ENCODE measurements at regions not wholly inside any gene's neighbourhood (a gene's known extent, or its start where the extent isn't known, plus 50 kb on each side); places are given as distances from the start of the nearest gene placed in this dataset.
A peak's percentile ranks its signal among the peaks of the same experiment; 100 is the strongest.
"Not testable (repeated sequence)": the region's sequence is repeated elsewhere in the genome, so short reads cannot be mapped to it uniquely, and the experiment has no call there.

DNA sequence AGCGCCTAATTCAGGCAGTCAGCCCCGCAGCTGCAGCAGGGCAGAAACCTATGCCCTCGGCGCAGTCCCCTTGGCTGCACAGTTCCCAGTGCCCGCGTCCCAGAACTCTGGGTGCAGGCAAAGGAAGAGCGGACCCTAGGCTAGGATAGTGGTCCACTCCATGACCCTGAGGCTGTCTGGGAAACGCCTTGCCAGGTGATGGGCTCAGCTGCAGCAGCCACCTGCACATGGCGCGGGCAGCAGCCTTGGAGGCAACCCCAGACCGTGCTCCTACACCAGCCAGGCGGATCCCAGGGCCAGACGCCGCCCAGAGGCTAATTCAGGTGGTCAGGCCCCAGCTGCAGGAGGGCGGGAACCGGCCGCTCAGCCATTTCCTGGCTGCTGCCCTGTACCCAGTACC lies 83.0 kb downstream of the POTEC start:
- not testable (repeated sequence) for H3K4me3 ChIP-seq (ENCODE audit: low read depth, low read length); H3K27me3 ChIP-seq (ENCODE audit: control insufficient read depth, insufficient read depth, low read length); DNase-seq (ENCODE audit: low read depth); H3K36me3 ChIP-seq (ENCODE audit: control insufficient read depth, insufficient read depth, low read length); FAIRE-seq

DNA sequence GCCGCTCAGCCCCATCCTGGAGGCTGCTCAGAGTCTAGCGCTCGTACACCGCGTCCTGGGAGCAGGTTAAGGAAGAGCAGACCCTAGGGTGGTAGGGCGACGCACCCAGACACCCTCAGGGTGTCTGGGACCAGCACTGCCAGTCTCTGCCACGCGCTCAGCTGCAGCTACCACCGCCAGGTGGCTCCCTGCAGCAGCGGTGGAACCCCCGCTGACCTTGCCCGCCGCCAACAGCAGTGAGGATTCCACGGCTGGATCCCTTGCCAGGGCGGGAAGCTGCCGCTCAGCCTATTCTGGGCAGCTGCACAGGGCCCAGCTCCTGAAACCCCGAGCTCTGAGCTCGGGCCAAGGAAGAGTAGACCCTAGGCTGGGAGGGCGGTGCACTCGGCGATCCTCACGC lies 83.6 kb downstream of the POTEC start:
- not testable (repeated sequence) for H3K4me3 ChIP-seq (ENCODE audit: low read depth, low read length); FAIRE-seq; H3K27me3 ChIP-seq (ENCODE audit: control insufficient read depth, insufficient read depth, low read length); H3K36me3 ChIP-seq (ENCODE audit: control insufficient read depth, insufficient read depth, low read length); DNase-seq (ENCODE audit: low read depth)

- not testable (repeated sequence) for H3K27me3 ChIP-seq (ENCODE audit: control insufficient read depth, insufficient read depth, low read length); DNase-seq (ENCODE audit: low read depth)
- H3K4me3 ChIP-seq (ENCODE audit: low read depth, low read length), result peak overlapping the region; percentile 27
Measured at GRCh38 chr18:14458009-14458945, 85.1 kb downstream of the POTEC start.

DNA sequence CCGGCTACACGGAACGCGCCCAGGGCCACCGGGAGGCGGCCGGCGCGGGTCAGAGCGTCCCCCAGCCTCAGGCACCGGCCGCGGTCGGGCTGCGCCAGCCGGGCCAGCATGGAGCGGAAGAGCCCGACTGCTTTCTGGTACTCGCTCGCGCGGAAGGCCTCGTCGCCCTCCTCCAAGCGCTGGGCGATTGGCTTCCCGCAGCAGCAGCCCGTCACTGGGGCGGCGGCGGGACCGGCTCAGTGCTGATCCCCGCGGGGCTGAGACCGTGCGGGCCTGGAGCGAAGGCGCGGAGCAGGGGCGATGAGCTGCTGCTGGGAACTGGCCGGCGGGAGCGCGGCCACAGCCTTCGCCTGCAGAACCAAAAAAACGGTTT lies 92.8 kb downstream of the POTEC start:
- DNase-seq (ENCODE audit: low read depth); H3K27me3 ChIP-seq (ENCODE audit: control insufficient read depth, insufficient read depth, low read length); H3K36me3 ChIP-seq (ENCODE audit: control insufficient read depth, insufficient read depth, low read length); FAIRE-seq: not testable (repeated sequence)
- peak overlapping the region; percentile 31 for H3K4me3 ChIP-seq (ENCODE audit: low read depth, low read length)

More at GRCh38 chr18:14458009-14458945, 85.1 kb downstream of the POTEC start:
- not testable (repeated sequence) for H3K36me3 ChIP-seq (ENCODE audit: control insufficient read depth, insufficient read depth, low read length); FAIRE-seq
- peak; percentile 42 for TF ChIP-seq CTCF (IDR thresholded peaks at IDR 0.05; ENCODE audit: insufficient read depth, low read length, severe bottlenecking)

DNA sequence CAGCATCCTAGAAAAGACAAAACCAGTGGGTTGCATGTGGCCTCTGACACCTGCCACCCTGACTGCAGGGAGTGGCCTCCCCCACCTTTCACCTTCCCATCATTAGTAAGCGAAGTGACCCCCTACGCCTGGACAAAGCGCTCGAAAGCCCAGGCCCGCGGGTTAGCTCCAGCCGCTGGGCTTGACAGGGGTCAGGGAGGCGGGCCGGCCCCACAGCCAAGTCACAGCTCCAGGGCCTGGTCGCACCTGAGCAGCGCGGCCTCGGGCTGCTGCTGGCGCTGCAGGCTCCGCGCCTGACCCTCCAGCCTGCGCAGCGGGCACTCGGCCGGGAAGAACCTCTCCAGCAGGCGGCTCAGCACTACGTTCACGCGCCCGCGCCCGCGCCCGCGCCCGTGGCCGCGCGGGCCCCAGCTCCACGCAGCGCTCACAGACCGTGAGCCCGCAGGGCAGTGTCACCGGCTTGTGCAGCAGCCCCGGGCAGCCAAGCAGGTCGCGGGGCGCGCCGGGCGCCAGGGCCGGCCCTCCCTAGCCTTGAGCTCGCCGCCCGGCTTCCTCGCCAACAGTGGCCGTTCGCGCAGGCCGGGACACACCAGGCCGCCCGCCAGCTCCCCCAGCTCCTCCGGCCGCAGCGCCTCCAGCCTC lies 93.3 kb downstream of the POTEC start:
- H3K27me3 ChIP-seq (ENCODE audit: control insufficient read depth, insufficient read depth, low read length); H3K36me3 ChIP-seq (ENCODE audit: control insufficient read depth, insufficient read depth, low read length); DNase-seq (ENCODE audit: low read depth); FAIRE-seq: not testable (repeated sequence)
- peak overlapping the region; percentile 16 for H3K4me3 ChIP-seq (ENCODE audit: low read depth, low read length)

DNA sequence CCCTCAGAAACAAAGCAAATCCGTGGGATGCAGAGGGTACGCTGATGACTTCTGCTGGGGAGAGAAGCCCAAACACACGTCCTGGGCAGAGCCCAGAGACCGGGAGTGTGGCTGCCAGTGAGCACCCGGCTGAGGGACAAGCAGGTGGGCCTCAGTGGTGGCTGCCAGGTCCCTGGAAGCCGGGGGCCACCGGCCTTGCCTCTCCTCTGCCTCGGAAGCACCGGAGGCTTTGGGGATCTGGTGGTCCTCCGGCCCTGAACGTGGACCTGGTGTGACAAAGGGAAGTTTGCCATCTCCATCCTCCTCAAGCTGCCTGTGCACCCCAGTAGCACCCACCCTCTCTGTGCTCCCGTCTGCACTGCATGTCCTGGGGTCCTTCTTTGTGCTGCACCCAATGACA lies 94.3 kb downstream of the POTEC start:
- not testable (repeated sequence) for H3K36me3 ChIP-seq (ENCODE audit: control insufficient read depth, insufficient read depth, low read length); FAIRE-seq; DNase-seq (ENCODE audit: low read depth); H3K27me3 ChIP-seq (ENCODE audit: control insufficient read depth, insufficient read depth, low read length); H3K4me3 ChIP-seq (ENCODE audit: low read depth, low read length)

DNA sequence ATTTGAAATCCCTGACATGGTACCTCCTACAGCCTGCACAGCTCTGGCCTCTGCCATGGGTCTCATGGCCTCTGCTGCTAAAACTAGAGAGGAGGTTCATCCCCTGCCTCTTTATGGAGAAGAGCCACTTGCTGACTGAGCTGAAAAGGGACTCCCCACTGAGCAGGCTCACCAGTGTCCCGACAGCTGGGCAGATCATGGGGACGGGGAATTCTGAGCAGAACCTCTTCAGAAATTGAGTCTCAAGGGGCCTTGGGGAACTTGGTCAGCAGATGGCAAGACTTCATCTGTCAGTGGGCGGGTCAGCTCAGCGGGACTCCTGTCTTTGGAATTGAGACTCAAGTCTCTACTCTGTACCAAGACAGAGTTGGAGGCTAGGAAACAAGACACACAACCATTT lies 95.7 kb downstream of the POTEC start:
- H3K36me3 ChIP-seq (ENCODE audit: control insufficient read depth, insufficient read depth, low read length); H3K27me3 ChIP-seq (ENCODE audit: control insufficient read depth, insufficient read depth, low read length); H3K4me3 ChIP-seq (ENCODE audit: low read depth, low read length); FAIRE-seq; DNase-seq (ENCODE audit: low read depth): not testable (repeated sequence)

DNA sequence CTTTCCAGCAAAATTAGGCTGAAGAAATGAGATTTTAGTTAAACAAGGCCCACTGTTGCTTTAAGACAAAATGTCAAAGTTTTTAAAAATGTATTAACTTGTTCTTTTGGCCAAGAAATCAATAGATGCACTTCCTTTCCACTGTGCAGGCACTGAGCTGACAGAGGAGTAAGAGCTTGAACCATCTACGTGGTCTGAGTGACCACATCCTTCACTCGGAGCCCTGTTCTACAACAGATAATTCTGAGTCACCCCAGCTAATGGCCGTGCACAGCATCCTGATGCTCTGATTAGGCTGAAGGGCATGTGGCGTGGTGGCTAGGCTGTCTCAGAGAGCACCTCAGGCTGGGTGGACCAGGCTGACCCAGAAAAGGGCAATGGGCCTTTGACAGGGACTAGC lies 107.9 kb downstream of the POTEC start:
- DNase-seq (ENCODE audit: low read depth), result peak; percentile 2
- not testable (repeated sequence) for H3K4me3 ChIP-seq (ENCODE audit: low read depth, low read length); H3K27me3 ChIP-seq (ENCODE audit: control insufficient read depth, insufficient read depth, low read length); FAIRE-seq; H3K36me3 ChIP-seq (ENCODE audit: control insufficient read depth, insufficient read depth, low read length)

DNA sequence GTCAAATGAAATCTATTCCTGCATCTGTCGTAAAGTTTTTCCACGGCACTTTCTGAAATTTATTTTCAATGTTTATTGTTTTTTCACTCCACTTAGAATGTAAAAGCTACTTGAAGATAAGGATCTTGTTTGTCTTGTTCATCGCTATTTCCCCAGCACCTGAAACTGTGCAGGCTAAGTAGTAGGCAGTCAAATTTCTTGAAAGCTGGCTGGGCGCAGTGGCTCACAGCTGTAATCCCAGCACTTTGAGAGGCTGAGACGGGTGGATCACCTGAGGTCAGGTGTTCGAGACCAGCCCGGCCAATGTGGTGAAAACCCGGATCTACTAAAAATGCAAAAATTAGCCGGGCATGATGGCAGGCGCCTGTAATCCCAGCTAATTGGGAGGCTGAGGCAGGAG lies 111.0 kb downstream of the POTEC start:
- FAIRE-seq; H3K27me3 ChIP-seq (ENCODE audit: control insufficient read depth, insufficient read depth, low read length); H3K36me3 ChIP-seq (ENCODE audit: control insufficient read depth, insufficient read depth, low read length); H3K4me3 ChIP-seq (ENCODE audit: low read depth, low read length); DNase-seq (ENCODE audit: low read depth): not testable (repeated sequence)

DNA sequence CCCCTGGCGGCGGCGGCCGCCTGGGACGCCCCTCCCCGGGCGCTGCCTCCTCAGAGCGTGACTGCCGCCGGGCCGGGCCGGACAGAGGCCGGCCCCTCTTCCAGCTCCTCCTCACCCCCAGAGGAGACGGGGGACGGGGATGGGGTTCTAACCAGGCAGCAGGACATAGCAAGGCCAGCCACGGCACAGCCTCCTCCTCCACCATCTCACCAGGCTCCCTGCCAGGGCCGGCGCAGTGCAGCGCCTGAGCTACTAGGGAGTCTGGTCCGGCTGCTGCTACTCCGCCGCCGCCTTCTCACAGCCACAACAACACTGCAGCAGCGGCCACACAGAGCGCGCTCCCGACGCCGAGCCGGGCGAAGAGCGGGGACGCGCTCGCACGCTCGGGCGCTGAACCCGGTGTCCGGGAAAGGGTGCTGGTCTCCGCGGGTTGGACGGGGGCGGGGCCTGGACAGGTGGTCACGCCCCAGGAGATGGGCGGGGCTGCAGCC lies 112.3 kb downstream of the POTEC start:
- peak overlapping the region; percentile 50 for H3K4me3 ChIP-seq (ENCODE audit: low read depth, low read length)
- DNase-seq (ENCODE audit: low read depth), result peak; percentile 72
- H3K36me3 ChIP-seq (ENCODE audit: control insufficient read depth, insufficient read depth, low read length); FAIRE-seq; H3K27me3 ChIP-seq (ENCODE audit: control insufficient read depth, insufficient read depth, low read length): not testable (repeated sequence)

Measured in bronchial epithelial cell (primary cell).